ENCODE measurements at regions not wholly inside any gene's neighbourhood (a gene's known extent, or its start where the extent isn't known, plus 50 kb on each side); places are given as distances from the start of the nearest gene placed in this dataset.

DNA sequence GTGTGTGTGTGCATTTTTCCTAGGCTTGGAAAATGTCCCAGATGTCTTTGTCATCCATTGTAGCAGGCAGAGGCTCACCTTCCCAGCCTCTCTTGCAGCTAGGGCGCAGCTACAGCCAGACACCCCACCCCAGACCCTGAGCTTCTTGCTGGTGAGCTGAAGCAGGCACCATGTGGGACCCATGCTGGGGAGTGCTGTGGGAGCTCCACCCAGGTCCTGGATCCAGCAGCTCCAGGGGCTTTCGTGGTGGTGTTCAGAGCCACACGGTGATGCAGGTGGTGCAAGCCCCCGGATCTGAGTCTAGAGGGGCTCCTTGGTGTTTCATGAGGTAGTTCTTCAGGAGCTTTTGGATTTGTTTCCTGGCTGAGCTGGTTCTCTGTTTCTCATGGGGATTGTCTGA, 56.0 kb upstream of the ZFP64 start:
- DNase-seq: no peak

DNA sequence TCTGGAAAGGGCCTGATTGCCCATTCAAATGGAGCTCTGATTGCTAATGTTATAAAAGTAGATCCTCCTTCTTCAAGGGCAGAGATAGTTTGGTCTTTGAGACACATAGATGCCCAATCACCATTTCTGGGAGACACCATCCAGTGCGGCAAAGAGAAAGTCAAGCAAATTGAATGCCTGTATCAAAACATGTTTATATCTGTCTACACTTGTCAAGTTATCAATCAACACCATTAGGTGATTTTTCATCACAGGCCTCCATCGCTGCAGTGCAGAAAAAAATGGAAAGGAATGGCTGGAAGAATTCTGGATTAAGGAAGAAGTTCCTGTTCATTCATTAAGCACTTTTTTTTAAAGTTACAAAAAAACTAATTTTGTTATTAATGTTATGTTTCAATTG, 54.8 kb upstream of the ZFP64 start:
- no peak for DNase-seq

DNA sequence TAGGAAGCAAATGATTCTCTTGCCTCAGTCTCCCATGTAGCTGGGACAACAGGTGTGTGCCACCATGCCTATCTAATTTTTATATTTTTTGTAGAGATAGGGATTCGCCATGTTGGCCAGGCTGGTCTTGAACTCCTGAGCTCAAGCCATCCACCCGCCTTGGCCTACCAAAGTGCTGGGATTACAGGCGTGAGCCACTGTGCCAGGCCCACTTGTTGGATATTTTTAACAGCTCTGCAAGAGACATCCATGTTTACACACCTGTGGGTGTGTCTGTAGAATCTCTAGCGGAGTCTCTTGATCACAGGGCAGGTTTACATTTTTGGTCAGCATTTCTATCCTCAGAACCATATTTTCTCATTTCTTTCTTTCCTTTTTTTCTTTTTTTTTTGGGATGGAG, 53.1 kb upstream of the ZFP64 start:
- DNase-seq: no peak

DNA sequence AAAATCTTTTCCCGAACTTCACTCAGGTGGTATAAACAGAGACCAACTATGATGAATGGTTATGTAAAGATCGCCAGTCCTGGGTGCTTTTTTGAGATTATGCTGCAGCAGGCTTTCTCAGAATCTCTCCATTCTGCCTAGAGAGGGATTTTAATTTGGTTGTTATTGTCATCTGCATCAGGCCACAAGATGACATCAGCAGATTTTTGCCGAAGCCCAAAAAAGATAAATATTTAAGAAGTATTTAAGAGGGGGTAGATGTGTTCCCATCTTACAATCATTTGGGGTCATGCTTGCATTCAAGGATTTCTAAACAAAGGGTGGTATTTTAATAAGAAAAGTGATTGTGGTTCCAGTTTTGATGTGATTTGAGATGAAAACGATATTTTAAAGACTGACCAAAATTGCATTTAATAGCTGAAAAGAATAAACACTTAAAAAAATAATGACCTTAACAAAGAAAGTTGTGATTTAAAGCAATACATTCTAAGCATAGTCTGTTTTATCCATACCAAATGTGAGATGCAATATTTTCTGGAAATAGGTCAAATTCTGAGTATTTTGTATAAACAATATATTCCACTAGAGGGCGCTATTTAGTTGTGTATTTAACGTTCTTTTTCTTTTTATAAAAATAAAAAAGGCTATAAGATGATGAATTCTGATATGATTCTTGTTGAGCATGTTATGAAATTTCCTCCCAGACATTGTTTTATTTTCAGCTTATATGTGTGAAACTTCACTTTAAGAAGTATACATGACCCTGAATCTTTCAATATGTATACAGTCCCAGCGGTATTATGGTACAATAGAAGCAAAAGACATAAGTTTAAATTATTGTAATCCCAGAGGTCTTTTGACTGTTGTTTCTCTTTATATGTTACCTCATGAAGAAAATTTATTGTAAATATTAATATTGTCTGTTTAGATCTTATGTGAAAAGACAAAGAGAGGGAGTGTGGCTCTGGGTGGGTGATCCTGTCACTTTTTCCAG, 51.0 kb upstream of the ZFP64 start:
- DNase-seq: peak; percentile 34
